ENCODE measurements at regions not wholly inside any gene's neighbourhood (a gene's known extent, or its start where the extent isn't known, plus 50 kb on each side); places are given as distances from the start of the nearest gene placed in this dataset.

- no peak for DNase-seq (ENCODE audit: low read depth)
- no peak for TF ChIP-seq CTCF (conservative IDR thresholded peaks at IDR 0.05; ENCODE audit: low read depth, low read length)
These were observed 479.4 kb downstream of the OMA1 start for GRCh38 chr1:58067082-58067481.

GRCh38 chr1:58065520-58065919 is 481.0 kb downstream of the OMA1 start:
- DNase-seq (ENCODE audit: low read depth) = no peak
- no peak for TF ChIP-seq CTCF (conservative IDR thresholded peaks at IDR 0.05; ENCODE audit: low read depth, low read length)
- H3K4me3 ChIP-seq (ENCODE audit: low read length) = no peak overlapping the region

More at GRCh38 chr1:58067082-58067481, 479.4 kb downstream of the OMA1 start:
- H3K4me3 ChIP-seq (ENCODE audit: low read length) = no peak overlapping the region

GRCh38 chr1:58064166-58064565 is 482.4 kb downstream of the OMA1 start:
- no peak for TF ChIP-seq CTCF (conservative IDR thresholded peaks at IDR 0.05; ENCODE audit: low read depth, low read length)
- DNase-seq (ENCODE audit: low read depth) = no peak
- no peak overlapping the region for H3K4me3 ChIP-seq (ENCODE audit: low read length)

- DNase-seq (ENCODE audit: low read depth) = no peak
- TF ChIP-seq CTCF (conservative IDR thresholded peaks at IDR 0.05; ENCODE audit: low read depth, low read length) = no peak
- no peak overlapping the region for H3K4me3 ChIP-seq (ENCODE audit: low read length)
These were observed 483.4 kb downstream of the OMA1 start for GRCh38 chr1:58063095-58063494.

GRCh38 chr1:58062635-58063034 is 483.9 kb downstream of the OMA1 start:
- TF ChIP-seq CTCF (conservative IDR thresholded peaks at IDR 0.05; ENCODE audit: low read depth, low read length) = no peak
- no peak overlapping the region for H3K4me3 ChIP-seq (ENCODE audit: low read length)
- DNase-seq (ENCODE audit: low read depth) = no peak

GRCh38 chr1:58060559-58061170 is 485.9 kb downstream of the OMA1 start:
- TF ChIP-seq CTCF (conservative IDR thresholded peaks at IDR 0.05; ENCODE audit: low read depth, low read length) = no peak
- no peak for DNase-seq (ENCODE audit: low read depth)
- no peak overlapping the region for H3K4me3 ChIP-seq (ENCODE audit: low read length)

- no peak overlapping the region for H3K4me3 ChIP-seq (ENCODE audit: low read length)
- no peak for TF ChIP-seq CTCF (conservative IDR thresholded peaks at IDR 0.05; ENCODE audit: low read depth, low read length)
- DNase-seq (ENCODE audit: low read depth) = no peak
These were observed 486.7 kb downstream of the OMA1 start for GRCh38 chr1:58059789-58060188.

Measured in retinal pigment epithelial cell (primary cell).